Neural progenitor cell (in vitro differentiated cells): ENCODE measurements at regions not wholly inside any gene's neighbourhood (a gene's known extent, or its start where the extent isn't known, plus 50 kb on each side); places are given as distances from the start of the nearest gene placed in this dataset.
A peak's percentile ranks its signal among the peaks of the same experiment; 100 is the strongest.

ENCODE experiments used
- DNase-seq: peaks from one replicate; pipeline ENCODE4 v3.0.0-alpha.2; 2016; ENCODE audit warnings: low spot score
- H2AFZ ChIP-seq: fragments of 200-600 bp; sonication (generic); replicated peaks from 2 replicates; pipeline ENCODE4 v1.6.1; 2016; ENCODE audit warnings: antibody characterized with exemption
- H3F3A ChIP-seq: fragments of 200-600 bp; sonication (generic); 2 replicates; pipeline ENCODE4 v1.6.1; 2016; ENCODE audit warnings: antibody characterized with exemption, low read depth
- H3K27ac ChIP-seq: fragments of 200-600 bp; sonication (generic); 2 replicates; pipeline ENCODE4 v1.5.1; 2016; ENCODE audit warnings: mild to moderate bottlenecking
- H3K27me3 ChIP-seq: fragments of 200-600 bp; sonication (generic); 2 replicates; pipeline ENCODE4 v1.6.1; 2016; ENCODE audit warnings: mild to moderate bottlenecking, moderate library complexity
- H3K36me3 ChIP-seq: fragments of 200-600 bp; sonication (generic); 2 replicates; pipeline ENCODE4 v1.5.1; 2016
- H3K4me1 ChIP-seq: fragments of 200-600 bp; sonication (generic); 2 replicates; pipeline ENCODE4 v1.6.1; 2016; ENCODE audit warnings: mixed run types
- H3K4me2 ChIP-seq: fragments of 200-600 bp; sonication (generic); 2 replicates; pipeline ENCODE4 v1.6.1; 2016
- H3K4me3 ChIP-seq: fragments of 200-600 bp; sonication (generic); 2 replicates; pipeline ENCODE4 v1.5.1; 2016
- H3K79me2 ChIP-seq: fragments of 200-600 bp; sonication (generic); 2 replicates; pipeline ENCODE4 v1.6.1; 2016; ENCODE audit warnings: low read depth
- H3K9ac ChIP-seq: fragments of 200-600 bp; sonication (generic); 2 replicates; pipeline ENCODE4 v1.6.1; 2016
- H3K9me3 ChIP-seq: fragments of 200-600 bp; sonication (generic); 2 replicates; pipeline ENCODE4 v1.5.1; 2016; ENCODE audit warnings: low read depth
- H4K20me1 ChIP-seq: fragments of 200-600 bp; sonication (generic); 2 replicates; pipeline ENCODE4 v1.6.1; 2016; ENCODE audit warnings: low read depth
- H3K27ac Mint-ChIP-seq: 3 replicates; pipeline ENCODE4 v1.8.0; 2021; ENCODE audit warnings: mixed read lengths
- H3K27me3 Mint-ChIP-seq: 2 replicates; pipeline ENCODE4 v1.8.0; 2022; ENCODE audit warnings: low read depth, mild to moderate bottlenecking, inconsistent platforms, moderate library complexity, mixed read lengths; ENCODE audit not compliant: insufficient read depth
- H3K36me3 Mint-ChIP-seq: 3 replicates; pipeline ENCODE4 v1.8.0; 2021; ENCODE audit warnings: mixed read lengths
- H3K4me1 Mint-ChIP-seq: 3 replicates; pipeline ENCODE4 v1.8.0; 2021; ENCODE audit warnings: mixed read lengths
- H3K4me3 Mint-ChIP-seq: 3 replicates; pipeline ENCODE4 v1.8.0; 2021; ENCODE audit warnings: mild to moderate bottlenecking, moderate library complexity, mixed read lengths
- H3K9me3 Mint-ChIP-seq: 3 replicates; pipeline ENCODE4 v1.8.0; 2020; ENCODE audit warnings: mixed read lengths
- EZH2 ChIP-seq: fragments of 200-600 bp; sonication (generic); IDR thresholded peaks from 2 replicates; pipeline ENCODE4 v1.6.1; 2017; ENCODE audit warnings: antibody characterized with exemption, mild to moderate bottlenecking, moderate library complexity
- EZH2phosphoT487 ChIP-seq: fragments of 200-600 bp; sonication (generic); IDR thresholded peaks from 2 replicates; pipeline ENCODE4 v1.6.1; 2017; ENCODE audit warnings: antibody characterized with exemption
- TF ChIP-seq, protein P1 (sequence below): fragments of 200-600 bp; sonication (generic); IDR thresholded peaks from 2 replicates; pipeline ENCODE4 v1.5.1; 2017; ENCODE audit warnings: antibody characterized with exemption, mild to moderate bottlenecking

DNA sequence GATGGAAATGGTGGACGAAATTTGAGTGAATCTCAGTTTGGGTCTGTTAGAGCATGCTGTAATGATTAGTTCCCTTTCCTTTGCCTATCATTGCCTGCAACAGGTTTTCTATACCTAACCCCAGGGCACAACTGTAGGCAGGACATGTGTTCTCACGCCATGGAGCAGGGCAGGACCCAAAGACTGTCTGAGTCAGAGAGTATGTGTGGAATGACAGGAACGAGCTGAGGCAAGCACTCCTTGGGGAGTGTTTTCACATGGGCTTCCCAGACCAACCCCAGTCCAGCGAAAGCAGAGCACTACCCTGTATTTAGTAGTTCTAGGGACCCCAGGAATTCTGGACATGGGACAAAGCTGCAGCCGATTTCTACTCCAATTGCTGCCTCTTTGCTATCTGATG, 234.2 kb downstream of the HACE1 start:
- Mint-ChIP-seq H3K9me3 (no peaks in the 10 kb centered on the region), H3K36me3 (no peaks in the 10 kb centered on the region), H3K4me3 (no peak overlapping the region), H3K27me3 (no peaks in the 10 kb centered on the region), H3K27ac (no peak overlapping the region), H3K4me1 (peaks cover 6% of the 10 kb centered on the region)
- Histone ChIP-seq H3K9ac (no peak overlapping the region), H3K4me2 (no peak overlapping the region), H3K36me3 (no peaks in the 10 kb centered on the region), H3F3A (no peaks in the 10 kb centered on the region), H3K9me3 (no peaks in the 10 kb centered on the region), H3K4me1 (peaks cover 6% of the 10 kb centered on the region), H4K20me1 (no peaks in the 10 kb centered on the region), H3K27me3 (no peaks in the 10 kb centered on the region), H3K79me2 (no peaks in the 10 kb centered on the region), H3K27ac (no peak overlapping the region), H3K4me3 (no peak overlapping the region), H2AFZ (no peak overlapping the region)
- DNase-seq: peak; percentile 4
- TF ChIP-seq, protein P1, sequence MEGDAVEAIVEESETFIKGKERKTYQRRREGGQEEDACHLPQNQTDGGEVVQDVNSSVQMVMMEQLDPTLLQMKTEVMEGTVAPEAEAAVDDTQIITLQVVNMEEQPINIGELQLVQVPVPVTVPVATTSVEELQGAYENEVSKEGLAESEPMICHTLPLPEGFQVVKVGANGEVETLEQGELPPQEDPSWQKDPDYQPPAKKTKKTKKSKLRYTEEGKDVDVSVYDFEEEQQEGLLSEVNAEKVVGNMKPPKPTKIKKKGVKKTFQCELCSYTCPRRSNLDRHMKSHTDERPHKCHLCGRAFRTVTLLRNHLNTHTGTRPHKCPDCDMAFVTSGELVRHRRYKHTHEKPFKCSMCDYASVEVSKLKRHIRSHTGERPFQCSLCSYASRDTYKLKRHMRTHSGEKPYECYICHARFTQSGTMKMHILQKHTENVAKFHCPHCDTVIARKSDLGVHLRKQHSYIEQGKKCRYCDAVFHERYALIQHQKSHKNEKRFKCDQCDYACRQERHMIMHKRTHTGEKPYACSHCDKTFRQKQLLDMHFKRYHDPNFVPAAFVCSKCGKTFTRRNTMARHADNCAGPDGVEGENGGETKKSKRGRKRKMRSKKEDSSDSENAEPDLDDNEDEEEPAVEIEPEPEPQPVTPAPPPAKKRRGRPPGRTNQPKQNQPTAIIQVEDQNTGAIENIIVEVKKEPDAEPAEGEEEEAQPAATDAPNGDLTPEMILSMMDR: no peak
- TF ChIP-seq EZH2: no peak
- TF ChIP-seq EZH2phosphoT487: no peak

DNA sequence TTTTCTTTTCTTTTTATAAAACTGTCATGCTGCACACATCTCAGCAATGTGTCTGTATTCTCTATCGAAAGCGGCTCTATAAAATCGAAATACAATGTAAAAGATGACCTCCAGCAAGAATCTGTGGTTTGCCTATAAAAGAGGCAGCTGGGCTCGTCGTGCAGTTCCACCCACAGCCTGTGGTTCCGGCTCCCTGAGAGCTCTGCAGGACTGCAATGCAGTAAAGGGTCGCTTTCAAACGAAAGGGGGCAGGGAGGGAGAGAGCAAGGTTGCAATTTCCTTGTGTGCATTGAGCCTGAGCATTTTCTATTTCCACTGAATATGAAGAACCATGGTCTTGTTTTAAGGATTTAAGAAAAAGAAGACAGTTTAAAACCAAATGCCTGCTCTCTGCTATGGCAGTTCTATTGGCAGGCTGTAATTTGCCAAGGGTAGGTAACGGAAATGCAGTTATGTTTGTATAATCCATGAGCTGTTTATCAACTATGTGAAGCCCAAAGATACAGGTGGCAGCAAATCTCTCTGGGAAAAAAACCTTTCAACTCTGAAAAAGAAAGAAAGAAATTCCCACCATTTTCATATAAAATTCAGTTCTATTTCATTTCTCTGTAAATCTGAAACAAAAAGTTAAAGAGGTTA, 236.5 kb downstream of the HACE1 start:
- H3K36me3 ChIP-seq: no peaks in the 10 kb centered on the region
- H3K27ac ChIP-seq: no peak overlapping the region
- Mint-ChIP-seq H3K4me1 (peaks cover 6% of the 10 kb centered on the region), H3K27ac (peak overlapping the region; percentile 64), H3K36me3 (no peaks in the 10 kb centered on the region), H3K4me3 (no peak overlapping the region), H3K9me3 (no peaks in the 10 kb centered on the region), H3K27me3 (no peaks in the 10 kb centered on the region)
- TF ChIP-seq EZH2: no peak
- TF ChIP-seq, protein P1: peak; percentile 19
- H3F3A ChIP-seq: no peaks in the 10 kb centered on the region
- peak; percentile 51 for DNase-seq
- H3K4me2 ChIP-seq: peak overlapping the region; percentile 3
- H3K9ac ChIP-seq: no peak overlapping the region
- H3K79me2 ChIP-seq: no peaks in the 10 kb centered on the region
- no peaks in the 10 kb centered on the region for H4K20me1 ChIP-seq
- H3K4me3 ChIP-seq: no peak overlapping the region
- H3K27me3 ChIP-seq: no peaks in the 10 kb centered on the region
- peaks cover 6% of the 10 kb centered on the region for H3K4me1 ChIP-seq
- H2AFZ ChIP-seq: peak overlapping the region; percentile 61
- H3K9me3 ChIP-seq: no peaks in the 10 kb centered on the region

DNA sequence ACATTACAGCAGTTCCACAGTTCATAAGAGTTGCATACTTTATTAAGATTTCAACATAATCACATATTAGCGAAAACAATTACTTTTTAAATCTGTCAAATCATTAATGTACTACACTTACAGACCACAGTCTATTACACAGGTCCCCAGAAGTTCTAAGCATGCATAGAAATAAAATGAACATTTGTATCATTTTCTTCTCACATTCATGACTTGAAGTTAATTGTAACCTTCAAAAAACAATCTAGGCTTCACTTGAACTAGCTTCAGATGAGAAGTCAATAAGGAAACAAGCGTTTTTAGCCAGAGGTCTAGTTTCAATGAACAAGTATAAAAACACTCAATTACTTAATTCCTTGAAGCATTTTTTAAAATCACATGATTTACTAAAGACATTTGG, 238.3 kb downstream of the HACE1 start:
- Histone ChIP-seq H3K9me3 (no peaks in the 10 kb centered on the region), H3K4me1 (peaks cover 6% of the 10 kb centered on the region), H3F3A (no peaks in the 10 kb centered on the region), H3K4me2 (no peak overlapping the region), H3K27me3 (no peaks in the 10 kb centered on the region), H2AFZ (no peak overlapping the region), H4K20me1 (no peaks in the 10 kb centered on the region), H3K9ac (no peak overlapping the region), H3K36me3 (no peaks in the 10 kb centered on the region), H3K79me2 (no peaks in the 10 kb centered on the region), H3K27ac (no peak overlapping the region), H3K4me3 (no peak overlapping the region)
- no peaks in the 10 kb centered on the region for H3K9me3 Mint-ChIP-seq
- no peaks in the 10 kb centered on the region for H3K36me3 Mint-ChIP-seq
- no peak for DNase-seq
- no peak overlapping the region for H3K27ac Mint-ChIP-seq
- no peak overlapping the region for H3K4me3 Mint-ChIP-seq
- TF ChIP-seq, protein P1: no peak
- TF ChIP-seq EZH2 (no peak), EZH2phosphoT487 (no peak)
- peaks cover 10% of the 10 kb centered on the region for H3K4me1 Mint-ChIP-seq
- no peaks in the 10 kb centered on the region for H3K27me3 Mint-ChIP-seq
